Femur (tissue), 1 donor: ENCODE measurements at regions not wholly inside any gene's neighbourhood (a gene's known extent, or its start where the extent isn't known, plus 50 kb on each side); places are given as distances from the start of the nearest gene placed in this dataset.

Experiments used
- DNase-seq: peaks from one replicate; pipeline ENCODE4 v3.0.0-alpha.2; 2017

DNA sequence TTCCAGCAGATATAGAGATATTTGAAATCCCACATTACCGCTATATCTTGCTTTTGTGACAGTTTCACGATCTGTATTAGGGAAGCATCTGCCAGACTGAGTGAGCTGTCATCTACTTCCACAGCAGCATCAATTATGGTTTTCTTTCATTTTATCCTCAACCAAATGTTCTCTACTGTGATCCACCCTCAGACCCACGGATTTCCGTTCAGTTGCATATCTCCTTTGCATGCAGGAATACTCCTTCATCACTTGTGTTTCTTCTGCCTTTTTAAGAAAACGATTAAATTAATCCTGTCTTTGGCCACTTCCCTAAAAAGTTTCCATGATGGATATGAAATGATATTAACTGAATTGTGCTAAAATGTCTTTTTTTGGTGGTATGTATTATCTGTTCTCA is 262.1 kb upstream of the ADGRB3 start:
- DNase-seq = no peak

- no peak for DNase-seq
Measured at GRCh38 chr6:68368845-68369244, 266.2 kb upstream of the ADGRB3 start.

DNA sequence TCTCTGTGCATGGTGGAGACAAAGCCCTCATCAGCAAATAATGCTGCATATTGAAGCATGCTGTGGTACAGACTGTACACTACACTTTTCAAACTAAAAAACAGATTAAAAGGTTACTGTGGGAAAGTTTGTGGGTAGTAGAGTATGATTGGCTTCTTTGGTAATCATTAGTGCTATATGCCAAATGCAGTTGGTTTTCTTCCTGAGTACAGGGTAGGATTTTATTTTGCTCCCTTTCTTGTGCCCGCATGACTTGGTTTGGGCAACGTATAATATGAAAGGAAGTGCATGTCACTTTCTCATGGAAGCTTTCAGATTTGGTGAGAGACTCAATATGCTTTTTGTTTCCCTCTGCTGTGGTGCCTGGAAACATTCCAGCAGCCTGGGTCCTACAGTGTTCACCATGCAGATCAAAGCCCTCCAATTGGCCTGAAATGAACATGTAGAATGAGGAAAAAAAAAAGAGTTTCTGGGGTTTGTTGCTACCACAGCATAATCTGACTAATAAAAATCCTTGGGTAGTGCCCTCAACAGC is 270.7 kb upstream of the ADGRB3 start:
- peak; percentile 51 for DNase-seq

DNA sequence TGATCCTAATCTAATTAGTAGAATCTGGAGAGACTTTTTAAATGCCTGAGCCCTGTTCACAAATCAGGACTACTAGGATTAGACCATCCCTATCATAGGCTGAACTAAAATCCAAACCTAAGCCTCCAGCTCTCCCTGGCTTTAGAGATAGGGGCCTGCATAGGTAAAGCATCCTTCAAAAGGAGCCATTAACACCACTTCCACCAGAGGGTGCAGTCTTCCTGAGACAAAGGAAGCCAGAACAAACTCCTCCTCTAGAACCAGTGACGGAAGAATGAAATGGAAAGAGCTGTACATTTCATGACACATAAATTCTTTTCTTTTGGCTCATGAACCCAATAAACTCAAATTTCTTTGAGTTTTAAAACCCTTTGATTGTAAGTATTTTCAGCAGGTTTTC is 291.2 kb upstream of the ADGRB3 start:
- DNase-seq = no peak

- DNase-seq = no peak
Measured at GRCh38 chr6:68342286-68342685, 292.8 kb upstream of the ADGRB3 start.

DNA sequence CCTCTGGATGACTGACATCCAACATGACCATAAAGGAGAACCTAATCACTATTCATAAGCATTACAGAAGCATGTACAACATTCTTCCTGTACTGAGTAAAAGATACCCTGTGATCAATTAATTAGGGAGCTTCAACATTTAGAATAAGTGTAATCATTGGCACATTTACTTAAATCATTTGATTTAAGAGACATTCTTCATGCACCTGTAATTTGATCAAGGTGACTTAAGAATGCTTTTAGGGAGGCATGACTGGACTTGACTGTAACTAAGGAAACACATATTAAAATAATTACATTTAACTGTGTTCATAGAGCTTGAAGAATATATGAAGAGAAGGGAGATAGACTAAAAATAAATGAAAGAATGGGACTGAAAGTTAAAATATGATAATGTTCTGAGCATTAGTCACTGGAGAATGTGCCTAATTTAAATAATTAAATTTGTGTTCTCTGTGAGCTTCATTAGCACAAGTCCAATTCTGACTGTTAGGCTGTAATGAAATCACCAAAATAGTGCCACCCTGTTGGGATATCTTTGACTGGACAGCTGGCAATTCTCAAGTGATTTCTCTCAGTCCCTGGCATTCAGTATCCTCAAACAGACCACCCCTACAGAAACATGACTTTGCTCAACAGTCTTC is 295.5 kb upstream of the ADGRB3 start:
- no peak for DNase-seq

DNA sequence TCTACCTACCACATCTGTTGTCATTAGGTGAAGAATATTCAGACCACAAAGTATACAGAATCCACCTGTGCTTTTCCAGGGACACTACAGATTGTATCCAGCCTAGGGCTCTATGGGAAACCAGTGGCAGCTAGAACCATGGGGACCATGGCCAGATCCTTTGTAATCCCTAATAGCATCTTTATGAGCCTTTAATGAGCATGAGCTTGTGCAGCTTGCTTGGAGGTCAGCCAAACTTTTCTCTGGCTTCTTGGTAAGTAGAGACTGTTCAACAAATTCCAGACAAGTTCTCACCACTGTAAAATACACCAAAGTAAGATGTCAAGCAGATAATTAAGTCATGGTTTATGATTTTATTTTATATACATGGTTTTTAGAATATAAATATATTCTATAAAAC is 301.6 kb upstream of the ADGRB3 start:
- no peak for DNase-seq

DNA sequence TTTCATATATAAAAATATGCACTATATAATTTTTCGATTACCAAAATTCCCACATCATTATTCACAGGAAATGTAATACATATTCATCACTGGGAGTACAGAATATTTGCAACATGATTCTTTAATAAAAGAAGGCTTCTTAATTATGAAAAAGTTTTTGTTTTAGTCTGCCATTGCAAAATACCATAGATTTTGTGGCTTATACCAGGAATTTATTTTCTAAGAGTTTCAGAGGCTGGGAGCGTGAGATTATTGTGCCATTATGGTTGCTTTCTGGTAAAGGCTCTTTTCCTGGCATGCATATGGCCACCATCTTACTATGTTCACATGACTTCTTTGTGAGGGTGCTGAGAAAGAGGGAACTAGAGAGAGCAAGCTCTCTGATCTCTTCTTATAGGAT is 306.9 kb upstream of the ADGRB3 start:
- no peak for DNase-seq

GRCh38 chr6:68326762-68327161 is 308.3 kb upstream of the ADGRB3 start:
- DNase-seq = no peak

DNA sequence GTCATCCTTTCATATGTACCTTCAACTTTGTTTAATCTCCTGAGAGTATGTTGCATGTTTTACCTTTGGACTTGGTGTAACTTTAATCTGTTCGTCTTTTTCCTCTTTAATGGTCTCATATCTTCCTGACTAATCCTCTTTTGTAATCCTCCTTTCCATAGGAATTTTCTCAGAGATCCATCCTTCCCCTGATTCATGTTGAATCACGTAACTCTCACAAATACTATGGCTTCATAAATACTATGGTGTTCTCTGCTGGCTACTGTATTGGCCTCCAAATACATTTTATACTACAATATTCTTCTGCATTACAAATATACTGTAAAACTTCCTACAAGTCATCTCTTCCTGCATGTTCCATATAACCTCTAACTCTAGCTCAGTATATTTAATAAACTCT is 317.7 kb upstream of the ADGRB3 start:
- no peak for DNase-seq

DNA sequence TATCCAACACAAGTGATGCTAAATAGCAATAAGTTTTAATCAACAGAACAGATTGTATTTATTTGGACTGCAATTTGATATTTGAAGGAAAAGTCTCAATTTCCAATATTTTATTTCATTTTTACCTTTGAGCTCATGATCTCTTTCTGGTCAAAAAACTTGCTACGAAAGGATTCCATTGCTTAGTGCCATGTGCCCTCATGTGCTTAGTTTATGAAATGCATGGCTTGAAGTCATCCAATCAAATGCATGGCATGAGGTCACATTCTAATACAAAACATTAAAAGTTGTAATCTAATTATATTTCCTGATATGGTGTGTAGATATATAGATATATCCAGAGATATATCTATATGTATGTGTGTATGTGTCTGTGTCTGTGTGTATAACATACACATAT is 321.2 kb upstream of the ADGRB3 start:
- DNase-seq = no peak

GRCh38 chr6:68307301-68307700 is 327.8 kb upstream of the ADGRB3 start:
- no peak for DNase-seq

DNA sequence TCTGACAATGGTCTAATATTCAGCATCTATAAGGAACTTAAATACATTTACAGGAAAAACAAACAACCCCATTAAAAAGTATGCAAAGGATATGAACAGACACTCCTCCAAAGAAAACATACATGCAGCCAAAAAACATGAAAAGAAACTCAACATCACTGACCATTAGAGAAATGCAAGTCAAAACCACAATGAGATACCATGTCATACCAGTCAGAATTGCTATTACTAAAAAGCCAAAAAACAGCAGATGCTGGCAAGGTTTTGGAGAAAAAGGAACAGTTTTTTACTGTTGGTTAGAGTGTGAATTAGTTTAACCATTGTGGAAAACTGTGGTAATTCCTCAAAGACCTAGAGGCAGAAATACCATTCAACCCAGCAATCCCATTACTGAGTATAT is 339.0 kb upstream of the ADGRB3 start:
- DNase-seq = no peak

DNA sequence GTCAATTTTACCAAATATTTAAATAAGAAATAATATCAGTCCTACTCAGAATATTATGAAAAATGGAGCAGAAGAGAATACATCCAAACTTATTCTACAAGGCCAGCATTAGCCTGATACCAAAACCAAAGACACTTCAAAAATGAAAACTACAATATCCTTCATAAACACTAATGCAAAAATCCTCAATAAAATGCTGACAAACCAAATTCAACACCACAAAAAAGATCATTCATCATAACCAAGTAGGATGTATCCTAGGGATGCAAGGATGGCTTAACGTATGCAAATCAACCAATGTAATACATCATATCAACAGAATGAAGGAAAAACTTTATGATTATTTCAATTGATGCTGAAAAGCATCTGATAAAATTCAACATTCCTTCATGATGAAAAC is 352.4 kb upstream of the ADGRB3 start:
- no peak for DNase-seq

DNA sequence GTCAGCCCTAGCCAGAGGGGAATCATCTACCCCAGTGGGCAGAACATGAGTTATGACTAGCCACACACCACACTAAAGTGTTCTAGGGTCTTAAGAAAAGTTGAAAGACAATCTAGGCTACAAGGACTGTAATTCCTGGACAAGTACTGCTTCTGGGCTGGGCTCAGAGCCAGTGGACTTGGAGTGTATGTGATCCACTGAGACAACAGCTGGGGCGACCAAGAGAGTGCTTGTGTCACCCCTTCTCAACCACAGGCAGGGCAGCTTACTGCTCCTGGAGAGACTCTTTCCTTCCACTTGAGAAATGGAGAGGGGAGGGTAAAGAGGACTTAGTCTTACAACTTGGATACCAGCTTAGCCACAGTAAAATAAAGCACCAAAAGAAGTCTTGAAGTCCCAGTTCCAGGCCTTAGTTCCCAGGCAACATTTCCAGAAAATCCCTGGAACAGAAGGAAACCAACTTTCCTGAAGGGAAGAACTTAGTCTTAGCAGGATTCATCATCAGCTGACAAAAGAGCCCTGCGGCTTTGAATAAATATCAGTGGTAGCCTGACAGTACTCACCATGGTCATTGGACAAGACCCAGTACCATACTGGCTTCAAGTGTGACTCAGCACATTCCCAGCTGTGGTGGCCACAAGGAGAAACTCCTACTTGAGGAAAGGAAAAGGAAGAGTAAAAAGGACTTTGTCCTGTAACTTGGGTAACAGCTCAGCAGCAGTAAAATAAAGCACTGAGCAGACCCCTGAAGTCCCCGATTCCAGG is 355.1 kb upstream of the ADGRB3 start:
- DNase-seq = no peak

GRCh38 chr6:68273297-68273696 is 361.8 kb upstream of the ADGRB3 start:
- DNase-seq = no peak

DNA sequence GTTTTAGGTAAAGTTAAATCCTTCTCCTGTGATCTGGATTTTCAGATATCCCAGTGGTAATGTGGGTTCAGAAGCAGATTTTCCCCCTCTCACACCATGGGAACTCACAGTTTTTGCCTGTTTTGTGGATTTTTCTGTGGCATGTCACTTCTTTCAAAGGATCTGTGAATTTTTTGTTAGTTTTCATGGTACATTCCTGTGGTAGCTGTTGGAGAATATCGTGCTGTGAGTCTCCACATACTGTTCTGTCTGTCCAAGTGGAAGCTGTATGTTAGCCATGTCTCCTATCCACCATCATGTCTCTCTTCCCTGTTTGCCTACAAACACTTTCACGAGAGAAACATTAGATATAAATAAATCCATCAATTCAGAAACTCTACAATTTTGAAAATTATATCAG is 378.7 kb upstream of the ADGRB3 start:
- DNase-seq = no peak

DNA sequence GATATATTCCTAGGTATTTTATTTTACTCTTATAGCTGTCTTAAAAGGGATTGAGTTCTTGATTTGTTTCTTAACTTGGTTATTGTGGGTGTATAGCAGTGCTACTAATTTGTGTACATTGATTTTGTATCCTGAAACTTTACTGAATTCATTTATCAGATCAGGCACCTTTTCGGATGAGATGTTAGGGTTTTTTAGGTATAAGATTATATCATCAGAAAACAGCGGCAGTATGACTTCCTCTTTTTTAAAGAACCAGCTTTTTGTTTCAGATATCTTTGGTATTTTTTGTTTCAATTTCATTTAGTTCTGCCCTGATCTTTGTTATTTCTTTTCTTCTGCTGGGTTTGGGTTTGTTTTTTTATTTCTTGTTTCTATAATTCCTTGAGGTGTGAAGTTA is 382.4 kb upstream of the ADGRB3 start:
- DNase-seq = no peak

GRCh38 chr6:68247782-68248181 is 387.3 kb upstream of the ADGRB3 start:
- DNase-seq = no peak

- no peak for DNase-seq
Measured at GRCh38 chr6:68240726-68241125, 394.4 kb upstream of the ADGRB3 start.

DNA sequence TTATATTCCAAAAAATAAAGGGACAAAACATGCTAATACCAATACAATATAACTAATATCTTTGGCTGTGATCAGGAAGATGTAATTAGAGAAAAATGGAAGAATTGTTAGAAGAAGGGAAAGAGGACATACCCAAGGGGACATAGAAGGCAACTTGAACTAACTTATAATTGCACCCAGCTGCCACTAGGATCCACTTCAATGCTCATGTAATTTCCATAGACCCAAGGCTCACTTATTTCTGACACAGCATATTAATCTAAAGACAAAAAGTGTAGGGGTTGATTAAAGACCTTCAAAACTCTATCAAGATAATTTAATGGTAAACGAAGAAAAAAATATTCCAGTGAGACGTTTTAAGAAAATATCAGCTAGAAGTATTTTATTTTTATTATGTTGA is 396.0 kb upstream of the ADGRB3 start:
- no peak for DNase-seq

DNA sequence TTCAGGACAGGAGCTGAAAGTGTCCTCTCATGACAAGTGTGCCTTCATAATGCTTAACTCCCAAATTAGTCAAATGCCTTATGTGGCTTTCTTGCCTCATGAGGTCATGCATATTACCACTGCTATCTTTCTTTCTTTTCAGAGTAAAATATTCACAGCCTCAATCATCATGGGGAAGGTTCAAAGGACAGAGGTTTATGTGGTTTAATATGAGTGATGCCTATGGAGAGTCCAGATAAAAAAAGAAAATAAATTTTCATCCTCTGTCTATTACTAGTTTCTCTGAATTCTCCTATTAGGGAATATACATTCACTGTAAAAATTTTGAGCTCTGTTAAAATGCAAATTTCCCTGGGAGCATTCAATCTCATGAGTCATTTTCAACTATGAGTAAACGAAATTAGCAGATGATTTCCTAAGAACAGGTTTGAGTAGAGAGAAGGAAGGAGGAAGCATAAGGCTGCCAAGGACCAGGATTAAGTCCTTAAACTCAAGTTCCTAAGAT is 396.9 kb upstream of the ADGRB3 start:
- DNase-seq = no peak

GRCh38 chr6:68237205-68237604 is 397.9 kb upstream of the ADGRB3 start:
- no peak for DNase-seq

DNA sequence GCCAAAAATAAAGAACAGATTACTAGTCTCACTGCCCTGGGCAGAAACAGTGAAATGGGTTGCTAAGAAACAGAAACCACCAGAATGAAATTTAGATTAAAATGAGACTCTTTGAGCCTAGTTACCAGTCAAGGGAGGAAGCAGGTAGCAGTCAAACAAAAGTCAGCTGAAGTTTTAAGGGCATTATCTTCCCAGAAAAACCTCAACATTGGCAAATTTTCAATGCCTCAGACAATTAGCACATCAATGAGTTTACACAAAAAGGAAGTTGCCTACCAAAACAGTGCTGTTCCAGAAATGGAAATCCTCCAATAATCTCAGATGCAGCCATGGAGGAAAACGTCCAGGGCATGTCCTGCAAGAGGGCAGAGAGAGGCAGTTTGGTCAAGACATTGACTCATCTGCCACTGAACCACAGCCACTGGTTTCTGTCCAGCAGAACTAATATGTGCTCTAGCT is 399.7 kb upstream of the ADGRB3 start:
- no peak for DNase-seq
